NCI-H2107 (cell line): ENCODE measurements at regions not wholly inside any gene's neighbourhood (a gene's known extent, or its start where the extent isn't known, plus 50 kb on each side); places are given as distances from the start of the nearest gene placed in this dataset.
A peak's percentile ranks its signal among the peaks of the same experiment; 100 is the strongest.

Experiments
- DNase-seq: peaks from one replicate; lab custom pipeline; 2025; lab: John Stamatoyannopoulos, UW

- DNase-seq: no peak
Observed at GRCh38 chr16:85293458-85293857, 181.2 kb upstream of the CIBAR2 start.

GRCh38 chr16:85293904-85294642, 181.8 kb upstream of the CIBAR2 start:
- DNase-seq: no peak

- DNase-seq: no peak
Observed at GRCh38 chr16:85294810-85295508, 182.7 kb upstream of the CIBAR2 start.

- no peak for DNase-seq
Observed at GRCh38 chr16:85296859-85297660, 184.8 kb upstream of the CIBAR2 start.

GRCh38 chr16:85297881-85298280, 185.6 kb upstream of the CIBAR2 start:
- no peak for DNase-seq

- no peak for DNase-seq
Observed at GRCh38 chr16:85300406-85300968, 188.2 kb upstream of the CIBAR2 start.

GRCh38 chr16:85301231-85301630, 189.0 kb upstream of the CIBAR2 start:
- peak; percentile 49 for DNase-seq

- DNase-seq: no peak
Observed at GRCh38 chr16:85302018-85302847, 190.0 kb upstream of the CIBAR2 start.

GRCh38 chr16:85302848-85303353, 190.6 kb upstream of the CIBAR2 start:
- no peak for DNase-seq

- no peak for DNase-seq
Observed at GRCh38 chr16:85303354-85303883, 191.1 kb upstream of the CIBAR2 start.

- no peak for DNase-seq
Observed at GRCh38 chr16:85304337-85304736, 192.1 kb upstream of the CIBAR2 start.

- no peak for DNase-seq
Observed at GRCh38 chr16:85306071-85306792, 194.0 kb upstream of the CIBAR2 start.

- DNase-seq: no peak
Observed at GRCh38 chr16:85306793-85307551, 194.7 kb upstream of the CIBAR2 start.

GRCh38 chr16:85307552-85308364, 195.5 kb upstream of the CIBAR2 start:
- no peak for DNase-seq

GRCh38 chr16:85308611-85309540, 196.6 kb upstream of the CIBAR2 start:
- DNase-seq: no peak

GRCh38 chr16:85309656-85310587, 197.7 kb upstream of the CIBAR2 start:
- DNase-seq: no peak
